Prostate gland (tissue), 2 donors: ENCODE measurements at regions not wholly inside any gene's neighbourhood (a gene's known extent, or its start where the extent isn't known, plus 50 kb on each side); places are given as distances from the start of the nearest gene placed in this dataset.
"Not testable (repeated sequence)": the region's sequence is repeated elsewhere in the genome, so short reads cannot be mapped to it uniquely, and the experiment has no call there.

ENCODE experiments used
- DNase-seq: peaks from one replicate; pipeline ENCODE4 v3.0.0-alpha.2; 2019; ENCODE audit warnings: low spot score
- H3K27ac ChIP-seq, 2 donors: fragments of 200-600 bp; sonication (generic); 2 replicates each; pipeline ENCODE4 v1.5.1; 2017 to 2019
- H3K27me3 ChIP-seq: fragments of 200-600 bp; sonication (generic); replicated peaks from 2 replicates; pipeline ENCODE4 v1.5.1; 2019; ENCODE audit not compliant: insufficient read depth
- H3K36me3 ChIP-seq, 2 donors: fragments of 200-600 bp; sonication (generic); 1 replicate in 1 of 2; 2 replicates in 1 of 2; pipeline versions ENCODE4 v1.5.1 to v1.8.1; 2017 to 2019
- H3K4me1 ChIP-seq: fragments of 200-600 bp; sonication (generic); replicated peaks from 2 replicates; pipeline ENCODE4 v1.5.1; 2019
- H3K4me3 ChIP-seq, 2 donors: fragments of 200-600 bp; sonication (generic); 2 replicates each; pipeline ENCODE4 v1.5.1; 2017 to 2019
- H3K9me3 ChIP-seq: fragments of 200-600 bp; sonication (generic); 2 replicates; pipeline ENCODE4 v1.5.1; 2017
- CTCF ChIP-seq, 4 experiments: fragments of 200-600 bp in 2 of 4; fragments of 450-650 bp in 2 of 4; sonication (generic) in 2 of 4; IDR thresholded peaks; 1 replicate in 3 of 4; 2 replicates in 1 of 4; pipeline ENCODE4 v1.5.1; 2016 to 2019; ENCODE audit warnings: antibody characterized with exemption in 4 of 4, mild to moderate bottlenecking in 2 of 4, moderate library complexity in 2 of 4
- POLR2A ChIP-seq: fragments of 450-650 bp; IDR thresholded peaks from one replicate; pipeline ENCODE4 v1.6.1; 2016; ENCODE audit warnings: antibody characterized with exemption, mild to moderate bottlenecking
- POLR2AphosphoS5 ChIP-seq: sonication (generic); formaldehyde crosslinking; IDR thresholded peaks from one replicate; pipeline ENCODE4 v1.6.1; 2017; ENCODE audit warnings: antibody characterized with exemption
- WGBS: methylation state at CpG from one replicate; pipeline ENCODE4 v1.1.5; 2018; 5-methylcytosine and 5-hydroxymethylcytosine counted together
- intact Hi-C: fragments of 100-400 bp; cut with DNase I; formaldehyde crosslinking; loops from one replicate; pipeline ENCODE4 v1.14.2; 2022

GRCh38 chr10:6988654-6989053 is 408.6 kb upstream of the PRKCQ start:
- no peak for DNase-seq
- no peaks in the 10 kb centered on the region for H3K27me3 ChIP-seq
- H3K9me3 ChIP-seq: no peaks in the 10 kb centered on the region
- WGBS: 91% methylated on average over 4 of the region's 4 CpGs
- H3K36me3 ChIP-seq: no peaks in the 10 kb centered on the region
- intact Hi-C loops: no loop called here
- no peaks in the 10 kb centered on the region for H3K4me1 ChIP-seq
- H3K4me3 ChIP-seq: no peak overlapping the region
- TF ChIP-seq CTCF (IDR thresholded peaks at IDR 0.05) (no peak), POLR2A (no peak), POLR2AphosphoS5 (no peak)
- no peak overlapping the region for H3K27ac ChIP-seq

GRCh38 chr10:6987536-6987945 is 407.5 kb upstream of the PRKCQ start:
- WGBS: 78% methylated on average over 8 of the region's 8 CpGs
- DNase-seq: no peak
- no peak overlapping the region for H3K27ac ChIP-seq
- H3K36me3 ChIP-seq: no peaks in the 10 kb centered on the region
- intact Hi-C loops: no loop called here
- no peaks in the 10 kb centered on the region for H3K9me3 ChIP-seq
- no peak overlapping the region for H3K4me3 ChIP-seq
- no peaks in the 10 kb centered on the region for H3K27me3 ChIP-seq
- H3K4me1 ChIP-seq: no peaks in the 10 kb centered on the region
- no peak for TF ChIP-seq POLR2A
- no peak for TF ChIP-seq POLR2AphosphoS5
- TF ChIP-seq CTCF (IDR thresholded peaks at IDR 0.05): no peak

- TF ChIP-seq CTCF (IDR thresholded peaks at IDR 0.05): no peak
- no peak for TF ChIP-seq POLR2A
- TF ChIP-seq POLR2AphosphoS5: no peak
- intact Hi-C loops: no loop called here
- no peak overlapping the region for H3K27ac ChIP-seq
- H3K4me1 ChIP-seq: no peaks in the 10 kb centered on the region
- WGBS: 93% methylated on average over 10 of the region's 10 CpGs
- no peaks in the 10 kb centered on the region for H3K27me3 ChIP-seq
- DNase-seq: no peak
- H3K36me3 ChIP-seq: no peaks in the 10 kb centered on the region
- H3K9me3 ChIP-seq: no peaks in the 10 kb centered on the region
- H3K4me3 ChIP-seq: no peak overlapping the region
These were observed 406.9 kb upstream of the PRKCQ start for GRCh38 chr10:6986927-6987326.

GRCh38 chr10:6985644-6986043 is 405.6 kb upstream of the PRKCQ start:
- no peaks in the 10 kb centered on the region for H3K4me1 ChIP-seq
- 83% methylated on average over 9 of the region's 9 CpGs for WGBS
- H3K36me3 ChIP-seq: no peaks in the 10 kb centered on the region
- no peak overlapping the region for H3K27ac ChIP-seq
- no peak for DNase-seq
- TF ChIP-seq CTCF (IDR thresholded peaks at IDR 0.05): no peak
- no peak for TF ChIP-seq POLR2A
- no peak for TF ChIP-seq POLR2AphosphoS5
- H3K27me3 ChIP-seq: no peaks in the 10 kb centered on the region
- H3K4me3 ChIP-seq: no peak overlapping the region
- intact Hi-C loops: no loop called here
- H3K9me3 ChIP-seq: no peaks in the 10 kb centered on the region

DNA sequence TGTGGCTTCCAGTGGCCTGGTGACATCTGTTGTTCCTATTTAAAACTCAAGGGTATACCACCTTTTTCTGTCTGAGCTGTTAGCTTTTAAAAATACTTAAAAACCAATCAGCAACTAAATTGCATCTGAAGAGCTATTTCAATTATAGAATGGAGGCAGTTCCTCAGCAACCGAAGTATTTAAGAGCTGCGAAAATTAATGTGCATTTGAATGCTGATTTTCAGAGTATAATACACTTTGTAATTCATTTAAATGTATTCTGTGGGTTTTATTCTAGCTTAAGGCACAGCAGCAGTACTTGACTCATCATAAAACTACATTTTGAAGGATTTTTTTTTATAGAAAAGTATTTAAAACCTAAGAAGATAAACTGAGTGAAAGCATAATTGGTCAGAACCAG is 404.9 kb upstream of the PRKCQ start:
- H3K36me3 ChIP-seq: no peaks in the 10 kb centered on the region
- no peak overlapping the region for H3K4me3 ChIP-seq
- no peaks in the 10 kb centered on the region for H3K9me3 ChIP-seq
- H3K27ac ChIP-seq: no peak overlapping the region
- 94% methylated on average over 2 of the region's 2 CpGs for WGBS
- no peaks in the 10 kb centered on the region for H3K4me1 ChIP-seq
- H3K27me3 ChIP-seq: no peaks in the 10 kb centered on the region
- intact Hi-C loops: no loop called here
- no peak for DNase-seq
- no peak for TF ChIP-seq POLR2AphosphoS5
- TF ChIP-seq CTCF (IDR thresholded peaks at IDR 0.05): no peak
- TF ChIP-seq POLR2A: no peak

GRCh38 chr10:6984016-6984415 is 403.9 kb upstream of the PRKCQ start:
- 74% methylated on average over 5 of the region's 5 CpGs for WGBS
- H3K4me3 ChIP-seq, H3K9me3 ChIP-seq, H3K27me3 ChIP-seq, intact Hi-C loops, H3K36me3 ChIP-seq, H3K27ac ChIP-seq, H3K4me1 ChIP-seq, DNase-seq: not testable (repeated sequence)
